SH-SY5Y (cell line): ENCODE measurements at regions not wholly inside any gene's neighbourhood (a gene's known extent, or its start where the extent isn't known, plus 50 kb on each side); places are given as distances from the start of the nearest gene placed in this dataset.

Experiments used
- GATA2 ChIP-seq: IDR thresholded peaks from 2 replicates; pipeline ENCODE4 v1.6.1; 2011; ENCODE audit warnings: mild to moderate bottlenecking, low read depth, low read length
- GATA3 ChIP-seq: IDR thresholded peaks from 2 replicates; pipeline ENCODE4 v1.6.1; 2011; ENCODE audit warnings: low read depth, mild to moderate bottlenecking, low read length, moderate library complexity

- TF ChIP-seq GATA2: no peak
- no peak for TF ChIP-seq GATA3
Measured at GRCh38 chr14:38134416-38135030, 73.2 kb upstream of the SSTR1 start.
